H9 (cell line): ENCODE measurements at regions not wholly inside any gene's neighbourhood (a gene's known extent, or its start where the extent isn't known, plus 50 kb on each side); places are given as distances from the start of the nearest gene placed in this dataset.
A peak's percentile ranks its signal among the peaks of the same experiment; 100 is the strongest.

Source experiments
- DNase-seq: peaks from one replicate; pipeline ENCODE4 v3.0.0-alpha.2; 2017
- H2AFZ ChIP-seq: one replicate; pipeline ENCODE4 v1.6.1; 2013; ENCODE audit warnings: mild to moderate bottlenecking, low read length, control low read depth, moderate library complexity
- H2AK5ac ChIP-seq: 2 replicates; pipeline ENCODE4 v1.6.1; 2013; ENCODE audit warnings: low read length, control low read depth, mixed read lengths; ENCODE audit not compliant: insufficient read length
- H2BK120ac ChIP-seq: one replicate; pipeline ENCODE4 v1.6.1; 2013; ENCODE audit warnings: low read depth, mild to moderate bottlenecking, low read length, control low read depth, inconsistent platforms; ENCODE audit not compliant: poor library complexity, severe bottlenecking
- H2BK12ac ChIP-seq: 2 replicates; pipeline ENCODE4 v1.6.1; 2013; ENCODE audit warnings: low read length, control low read depth, mixed read lengths, low read depth; ENCODE audit not compliant: insufficient read length
- H2BK15ac ChIP-seq: 2 replicates; pipeline ENCODE4 v1.6.1; 2013; ENCODE audit warnings: low read depth, low read length, control low read depth
- H2BK20ac ChIP-seq: one replicate; pipeline ENCODE4 v1.6.1; 2013; ENCODE audit warnings: low read depth, mild to moderate bottlenecking, low read length, control low read depth, inconsistent platforms; ENCODE audit not compliant: poor library complexity, severe bottlenecking
- H2BK5ac ChIP-seq: 2 replicates; pipeline ENCODE4 v1.6.1; 2013; ENCODE audit warnings: low read length, control low read depth, mixed read lengths; ENCODE audit not compliant: insufficient read length
- H3K14ac ChIP-seq: 2 replicates; pipeline ENCODE4 v1.6.1; 2013; ENCODE audit warnings: low read length, control low read depth; ENCODE audit not compliant: insufficient read depth
- H3K18ac ChIP-seq: 2 replicates; pipeline ENCODE4 v1.6.1; 2013; ENCODE audit warnings: low read depth, mild to moderate bottlenecking, mixed read lengths, low read length, control low read depth; ENCODE audit not compliant: insufficient read length
- H3K23ac ChIP-seq: 2 replicates; pipeline ENCODE4 v1.6.1; 2013; ENCODE audit warnings: low read length, control low read depth, mixed read lengths, low read depth; ENCODE audit not compliant: insufficient read length
- H3K23me2 ChIP-seq: 2 replicates; pipeline ENCODE4 v1.6.1; 2013; ENCODE audit warnings: low read depth, mild to moderate bottlenecking, mixed read lengths, low read length, control low read depth; ENCODE audit not compliant: insufficient read length, poor library complexity, severe bottlenecking
- H3K27ac ChIP-seq: 2 replicates; pipeline ENCODE4 v1.5.1; 2013; ENCODE audit warnings: low read length, control low read depth, mixed read lengths, low read depth; ENCODE audit not compliant: insufficient read length
- H3K27me3 ChIP-seq: 2 replicates; pipeline ENCODE4 v1.6.1; 2013; ENCODE audit warnings: low read length, control low read depth, inconsistent platforms; ENCODE audit not compliant: insufficient read depth
- H3K4ac ChIP-seq: 2 replicates; pipeline ENCODE4 v1.6.1; 2013; ENCODE audit warnings: low read depth, mild to moderate bottlenecking, control low read depth, inconsistent platforms, low read length, moderate library complexity
- H3K4me1 ChIP-seq: 2 replicates; pipeline ENCODE4 v1.6.1; 2013; ENCODE audit warnings: low read length, control low read depth, inconsistent platforms; ENCODE audit not compliant: insufficient read depth
- H3K4me2 ChIP-seq: 2 replicates; pipeline ENCODE4 v1.6.1; 2013; ENCODE audit warnings: low read length, control low read depth, mixed read lengths; ENCODE audit not compliant: insufficient read length, insufficient read depth
- H3K56ac ChIP-seq: 2 replicates; pipeline ENCODE4 v1.6.1; 2013; ENCODE audit warnings: low read depth, mild to moderate bottlenecking, mixed read lengths, low read length, control low read depth; ENCODE audit not compliant: insufficient read length
- H3K79me1 ChIP-seq: 2 replicates; pipeline ENCODE4 v1.6.1; 2013; ENCODE audit warnings: low read depth, mild to moderate bottlenecking, moderate library complexity, low read length, control low read depth, inconsistent platforms; ENCODE audit not compliant: insufficient read depth, poor library complexity, severe bottlenecking
- H3K79me2 ChIP-seq: 2 replicates; pipeline ENCODE4 v1.6.1; 2013; ENCODE audit warnings: low read length, control low read depth, inconsistent platforms; ENCODE audit not compliant: insufficient read depth
- H3K9ac ChIP-seq: 2 replicates; pipeline ENCODE4 v1.6.1; 2013; ENCODE audit warnings: low read length, control low read depth, mixed read lengths; ENCODE audit not compliant: insufficient read length; ENCODE audit errors: extremely low read depth
- H3K9me3 ChIP-seq: one replicate; pipeline ENCODE4 v1.6.1; 2013; ENCODE audit warnings: low read depth, low read length, inconsistent platforms; ENCODE audit not compliant: control insufficient read depth
- H3T11ph ChIP-seq: one replicate; pipeline ENCODE4 v1.6.1; 2013; ENCODE audit warnings: mild to moderate bottlenecking, low read length, control low read depth, inconsistent platforms
- H4K20me1 ChIP-seq: one replicate; pipeline ENCODE4 v1.6.1; 2013; ENCODE audit not compliant: control insufficient read depth, insufficient read length, insufficient read depth
- H4K5ac ChIP-seq: 2 replicates; pipeline ENCODE4 v1.6.1; 2013; ENCODE audit warnings: low read depth, mild to moderate bottlenecking, mixed read lengths, low read length, control low read depth; ENCODE audit not compliant: insufficient read length
- H4K8ac ChIP-seq: replicated peaks from 2 replicates; pipeline ENCODE4 v1.6.1; 2013; ENCODE audit warnings: low read length, control low read depth, mixed read lengths, low read depth; ENCODE audit not compliant: insufficient read length
- H4K91ac ChIP-seq: 2 replicates; pipeline ENCODE4 v1.6.1; 2013; ENCODE audit warnings: low read depth, mild to moderate bottlenecking, moderate library complexity, mixed read lengths, low read length, control low read depth; ENCODE audit not compliant: insufficient read length
- H3K27ac Mint-ChIP-seq, 3 experiments: 2 replicates in 2 of 3; 3 replicates in 1 of 3; pipeline ENCODE4 v1.8.0; 2020 to 2021; ENCODE audit warnings: mixed read lengths in 3 of 3, mild to moderate bottlenecking in 1 of 3, moderate library complexity in 1 of 3
- H3K27me3 Mint-ChIP-seq: 2 replicates; pipeline ENCODE4 v1.8.0; 2021; ENCODE audit warnings: low read depth, mild to moderate bottlenecking, moderate library complexity, mixed read lengths
- H3K36me3 Mint-ChIP-seq, 3 experiments: 2 replicates in 2 of 3; 3 replicates in 1 of 3; pipeline ENCODE4 v1.8.0; 2020 to 2021; ENCODE audit warnings: low read depth in 3 of 3, mixed read lengths in 3 of 3; ENCODE audit not compliant: insufficient read depth in 1 of 3
- H3K4me1 Mint-ChIP-seq, 2 experiments: 2 replicates each; pipeline ENCODE4 v1.8.0; 2020; ENCODE audit warnings: mixed read lengths in 2 of 2
- H3K4me3 Mint-ChIP-seq, 2 experiments: 2 replicates in 1 of 2; 3 replicates in 1 of 2; pipeline ENCODE4 v1.8.0; 2020 to 2021; ENCODE audit warnings: mild to moderate bottlenecking in 2 of 2, mixed read lengths in 2 of 2, moderate library complexity in 1 of 2
- H3K9me3 Mint-ChIP-seq, 2 experiments: 2 replicates in 1 of 2; 3 replicates in 1 of 2; pipeline ENCODE4 v1.8.0; 2020; ENCODE audit warnings: mild to moderate bottlenecking in 2 of 2, mixed read lengths in 2 of 2, moderate library complexity in 1 of 2
- WGBS: extraction: QIAGEN DNeasy Blood & Tissue Kit; methylation state at CpG from one replicate; pipeline ENCODE4 v1.1.7; 2013; ENCODE audit warnings: missing lambda C conversion rate, low lambda C conversion rate, mixed read lengths; ENCODE audit not compliant: insufficient read length; ENCODE audit errors: extremely low coverage; 5-methylcytosine and 5-hydroxymethylcytosine counted together
- TF ChIP-seq, protein P1 (sequence below): fragments of 200-600 bp; sonication (generic); conservative IDR thresholded peaks from 3 replicates; pipeline ENCODE4 v1.8.0; 2021; ENCODE audit warnings: antibody characterized with exemption, mild to moderate bottlenecking

- Histone ChIP-seq H3T11ph (no peak overlapping the region), H3K56ac (peak overlapping the region; percentile 14), H4K8ac (no peak overlapping the region), H3K4ac (no peak overlapping the region), H2BK15ac (no peak overlapping the region), H3K23me2 (no peaks in the 10 kb centered on the region), H2BK120ac (no peak overlapping the region), H3K9me3 (no peaks in the 10 kb centered on the region), H2BK20ac (no peak overlapping the region), H2AK5ac (no peak overlapping the region), H3K4me2 (peak overlapping the region; percentile 11), H3K23ac (no peak overlapping the region), H3K79me2 (no peaks in the 10 kb centered on the region), H4K91ac (no peak overlapping the region), H3K9ac (no peak overlapping the region), H4K20me1 (peaks cover 5% of the 10 kb centered on the region), H2BK12ac (peak overlapping the region; percentile 63), H3K79me1 (no peaks in the 10 kb centered on the region), H2BK5ac (no peak overlapping the region), H2AFZ (no peak overlapping the region), H3K18ac (no peak overlapping the region), H3K4me1 (peaks cover 18% of the 10 kb centered on the region; the same call in 1 of the 2 replicates), H3K27me3 (no peaks in the 10 kb centered on the region), H3K27ac (peak overlapping the region; percentile 53), H4K5ac (no peak overlapping the region), H3K14ac (peak overlapping the region; percentile 24)
- no peaks in the 10 kb centered on the region; a peak in 1 of 7 replicates for H3K36me3 Mint-ChIP-seq
- peaks cover 34 to 54% of the 10 kb centered on the region in 2 experiments for H3K4me1 Mint-ChIP-seq
- no peaks in the 10 kb centered on the region for H3K27me3 Mint-ChIP-seq
- peak overlapping the region; percentile 41 to 92 (median 89); a peak in 4 of 7 replicates for H3K27ac Mint-ChIP-seq
- no peaks in the 10 kb centered on the region for H3K9me3 Mint-ChIP-seq
- H3K4me3 Mint-ChIP-seq, result peak overlapping the region in 1 of 2 experiments; percentile 64; a peak in 2 of 5 replicates
- TF ChIP-seq, protein P1, sequence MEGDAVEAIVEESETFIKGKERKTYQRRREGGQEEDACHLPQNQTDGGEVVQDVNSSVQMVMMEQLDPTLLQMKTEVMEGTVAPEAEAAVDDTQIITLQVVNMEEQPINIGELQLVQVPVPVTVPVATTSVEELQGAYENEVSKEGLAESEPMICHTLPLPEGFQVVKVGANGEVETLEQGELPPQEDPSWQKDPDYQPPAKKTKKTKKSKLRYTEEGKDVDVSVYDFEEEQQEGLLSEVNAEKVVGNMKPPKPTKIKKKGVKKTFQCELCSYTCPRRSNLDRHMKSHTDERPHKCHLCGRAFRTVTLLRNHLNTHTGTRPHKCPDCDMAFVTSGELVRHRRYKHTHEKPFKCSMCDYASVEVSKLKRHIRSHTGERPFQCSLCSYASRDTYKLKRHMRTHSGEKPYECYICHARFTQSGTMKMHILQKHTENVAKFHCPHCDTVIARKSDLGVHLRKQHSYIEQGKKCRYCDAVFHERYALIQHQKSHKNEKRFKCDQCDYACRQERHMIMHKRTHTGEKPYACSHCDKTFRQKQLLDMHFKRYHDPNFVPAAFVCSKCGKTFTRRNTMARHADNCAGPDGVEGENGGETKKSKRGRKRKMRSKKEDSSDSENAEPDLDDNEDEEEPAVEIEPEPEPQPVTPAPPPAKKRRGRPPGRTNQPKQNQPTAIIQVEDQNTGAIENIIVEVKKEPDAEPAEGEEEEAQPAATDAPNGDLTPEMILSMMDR, result no peak
- no CpG with 5 or more reads among the region's 14 CpGs for WGBS
- DNase-seq, result no peak
Observed at GRCh38 chr17:77420095-77420803, 279.5 kb downstream of the SEC14L1 start.
